ENCODE measurements at regions not wholly inside any gene's neighbourhood (a gene's known extent, or its start where the extent isn't known, plus 50 kb on each side); places are given as distances from the start of the nearest gene placed in this dataset.

GRCh38 chr3:27861046-27862036 lies 139.2 kb upstream of the EOMES start:
- Histone ChIP-seq H3K27ac (ENCODE audit: low read length) (no peak overlapping the region), H3K4me3 (ENCODE audit: low read length) (no peak overlapping the region), H3K9me3 (replicated peaks; ENCODE audit: control insufficient read depth, low read depth, low read length) (peaks cover 2% of the 10 kb centered on the region), H3K27me3 (ENCODE audit: control insufficient read depth, insufficient read depth, low read length) (no peaks in the 10 kb centered on the region), H3K36me3 (ENCODE audit: control insufficient read depth, insufficient read depth, low read length) (no peaks in the 10 kb centered on the region), H3K4me1 (ENCODE audit: control insufficient read depth, insufficient read depth, low read length) (no peaks in the 10 kb centered on the region)
- DNase-seq: no peak
- 82% methylated on average over 3 of the region's 6 CpGs for WGBS (ENCODE audit: insufficient coverage)

DNA sequence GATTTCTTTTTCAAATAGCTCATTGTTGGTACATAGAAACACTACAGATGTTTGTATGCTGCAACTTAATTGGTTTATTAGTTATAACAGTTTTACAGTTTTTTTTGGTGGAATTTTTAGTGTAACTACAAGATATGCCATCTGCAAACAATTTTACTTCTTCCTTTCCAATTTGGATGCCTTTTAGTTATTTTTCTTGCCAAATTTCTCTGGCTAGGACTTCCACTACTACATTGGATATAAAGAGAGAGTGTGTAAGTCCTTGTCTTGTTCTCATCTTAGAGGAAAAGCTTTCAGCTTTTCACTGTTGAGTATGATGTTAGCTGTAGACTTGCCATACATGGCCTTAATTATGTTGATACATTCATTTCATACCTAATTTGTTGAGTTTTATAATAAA lies 143.6 kb upstream of the EOMES start:
- DNase-seq: peak; percentile 46
- H3K4me3 ChIP-seq (ENCODE audit: low read length): no peak overlapping the region
- peaks cover 4% of the 10 kb centered on the region for H3K9me3 ChIP-seq (replicated peaks; ENCODE audit: control insufficient read depth, low read depth, low read length)
- no peaks in the 10 kb centered on the region for H3K36me3 ChIP-seq (ENCODE audit: control insufficient read depth, insufficient read depth, low read length)
- no peak overlapping the region for H3K27ac ChIP-seq (ENCODE audit: low read length)
- no peaks in the 10 kb centered on the region for H3K27me3 ChIP-seq (ENCODE audit: control insufficient read depth, insufficient read depth, low read length)
- no peaks in the 10 kb centered on the region for H3K4me1 ChIP-seq (ENCODE audit: control insufficient read depth, insufficient read depth, low read length)

DNA sequence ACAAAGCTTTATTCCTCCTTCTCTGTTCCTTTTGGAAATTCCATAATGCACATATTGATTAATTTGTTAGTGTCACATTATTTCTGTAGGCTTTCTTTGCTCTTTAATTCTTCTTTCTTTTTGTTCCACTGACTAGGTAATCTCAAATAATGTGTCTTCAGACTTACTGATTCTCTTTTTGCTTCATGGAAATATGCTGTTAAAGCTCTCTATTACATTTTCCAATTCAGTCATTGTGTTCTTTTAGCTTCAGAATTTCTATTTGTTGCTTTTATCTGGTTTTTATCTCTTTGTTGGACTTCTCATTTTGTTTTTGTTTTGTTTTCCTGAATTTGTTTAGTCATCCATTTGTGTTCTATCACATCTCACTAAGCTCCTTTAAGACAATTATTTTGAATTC lies 147.0 kb upstream of the EOMES start:
- Histone ChIP-seq H3K36me3 (ENCODE audit: control insufficient read depth, insufficient read depth, low read length) (no peaks in the 10 kb centered on the region), H3K27ac (ENCODE audit: low read length) (no peak overlapping the region), H3K4me3 (ENCODE audit: low read length) (no peak overlapping the region), H3K4me1 (ENCODE audit: control insufficient read depth, insufficient read depth, low read length) (no peaks in the 10 kb centered on the region), H3K9me3 (replicated peaks; ENCODE audit: control insufficient read depth, low read depth, low read length) (peaks cover 4% of the 10 kb centered on the region), H3K27me3 (ENCODE audit: control insufficient read depth, insufficient read depth, low read length) (no peaks in the 10 kb centered on the region)
- DNase-seq: no peak

- H3K4me1 ChIP-seq (ENCODE audit: control insufficient read depth, insufficient read depth, low read length): no peaks in the 10 kb centered on the region
- H3K4me3 ChIP-seq (ENCODE audit: low read length): no peak overlapping the region
- no peaks in the 10 kb centered on the region for H3K27me3 ChIP-seq (ENCODE audit: control insufficient read depth, insufficient read depth, low read length)
- no peaks in the 10 kb centered on the region for H3K36me3 ChIP-seq (ENCODE audit: control insufficient read depth, insufficient read depth, low read length)
- 77% methylated on average over 3 of the region's 7 CpGs for WGBS (ENCODE audit: insufficient coverage)
- no peak overlapping the region for H3K27ac ChIP-seq (ENCODE audit: low read length)
- no peak for DNase-seq
- H3K9me3 ChIP-seq (replicated peaks; ENCODE audit: control insufficient read depth, low read depth, low read length): no peaks in the 10 kb centered on the region
Observed at GRCh38 chr3:27877061-27878013, 155.2 kb upstream of the EOMES start.

DNA sequence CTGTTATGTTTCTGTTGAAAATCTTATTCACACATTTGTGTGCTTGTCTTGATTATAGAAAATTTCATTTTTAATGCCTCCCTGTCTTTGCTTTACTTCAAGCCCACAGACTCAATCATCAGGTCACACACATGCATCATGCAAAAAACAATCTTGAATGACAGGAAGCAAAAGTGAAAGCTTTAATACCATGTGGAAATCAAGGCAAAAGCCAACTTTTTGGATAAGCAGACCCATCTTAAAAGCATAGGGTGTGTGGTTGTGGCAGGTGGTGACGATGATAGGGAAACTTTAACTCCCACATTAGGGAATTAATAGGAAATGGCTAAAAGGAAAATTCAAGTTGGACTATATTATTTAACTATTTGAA lies 155.9 kb upstream of the EOMES start:
- Histone ChIP-seq H3K9me3 (replicated peaks; ENCODE audit: control insufficient read depth, low read depth, low read length) (no peaks in the 10 kb centered on the region), H3K4me3 (ENCODE audit: low read length) (no peak overlapping the region), H3K27me3 (ENCODE audit: control insufficient read depth, insufficient read depth, low read length) (no peaks in the 10 kb centered on the region), H3K27ac (ENCODE audit: low read length) (no peak overlapping the region), H3K4me1 (ENCODE audit: control insufficient read depth, insufficient read depth, low read length) (no peaks in the 10 kb centered on the region), H3K36me3 (ENCODE audit: control insufficient read depth, insufficient read depth, low read length) (no peaks in the 10 kb centered on the region)
- no peak for DNase-seq
- no CpG with 5 or more reads among the region's 1 CpG for WGBS (ENCODE audit: insufficient coverage)

DNA sequence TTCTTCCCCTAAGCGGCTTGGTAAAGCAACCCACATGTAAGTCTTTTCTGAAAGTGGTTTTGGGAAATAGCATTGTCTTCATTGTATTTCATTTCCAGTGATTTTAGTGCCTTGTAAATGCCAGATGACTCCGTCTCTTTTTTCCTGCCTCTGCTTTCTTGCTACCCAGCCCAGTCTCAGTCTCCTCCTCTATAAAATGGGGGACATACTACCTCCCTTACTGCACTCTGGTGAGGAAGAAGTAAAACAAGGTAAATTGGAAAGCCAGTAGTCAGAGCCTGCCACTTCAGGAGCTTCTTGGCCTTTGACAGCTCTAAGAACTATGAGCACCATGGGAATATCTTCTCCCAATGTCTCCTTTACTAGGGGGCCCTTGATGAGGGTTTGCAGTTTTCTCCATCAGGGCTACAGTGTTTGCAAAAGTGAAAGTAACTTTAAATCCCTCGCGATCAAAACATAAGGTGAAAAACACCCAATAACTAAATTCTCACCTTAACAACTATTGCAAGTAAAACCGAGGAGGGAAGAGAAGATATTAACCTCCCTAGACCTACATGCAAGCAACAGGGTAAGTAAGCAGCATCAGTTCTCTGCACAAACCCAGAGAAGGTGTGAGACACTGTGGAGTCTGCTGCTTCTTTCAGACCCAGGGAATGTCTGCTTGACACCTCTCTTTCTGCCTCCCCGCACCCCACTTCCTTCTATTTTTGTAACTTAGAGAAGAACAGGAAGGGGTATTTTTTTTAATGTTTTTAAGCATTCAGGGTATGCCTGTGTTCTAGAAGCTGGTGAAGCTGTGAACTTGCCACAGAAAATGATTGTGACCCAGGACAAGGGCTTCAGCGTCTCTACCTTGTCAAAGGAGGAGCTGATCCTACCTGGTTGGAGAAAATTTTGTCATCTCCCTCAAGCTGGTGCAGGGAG lies 159.1 kb upstream of the EOMES start:
- no peaks in the 10 kb centered on the region for H3K27me3 ChIP-seq (ENCODE audit: control insufficient read depth, insufficient read depth, low read length)

DNA sequence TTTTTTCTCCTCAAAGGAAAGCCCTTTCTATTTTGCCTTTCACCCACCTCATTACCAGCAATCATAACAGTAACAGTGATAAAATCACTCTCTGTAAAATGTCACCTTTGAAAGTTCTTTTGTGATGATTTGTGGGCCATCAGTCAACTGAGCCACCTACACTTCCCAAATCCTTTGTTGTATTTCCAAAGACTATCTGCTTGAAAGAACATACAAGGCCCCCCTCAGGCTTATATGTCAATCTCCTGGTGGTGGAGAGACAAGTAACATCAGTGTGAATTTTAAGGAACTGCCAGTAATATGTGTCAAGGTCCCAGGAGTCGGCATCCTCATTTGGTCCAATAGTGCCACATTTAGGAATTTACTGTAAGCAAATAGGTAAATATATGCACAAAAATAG lies 161.1 kb upstream of the EOMES start:
- no peaks in the 10 kb centered on the region for H3K9me3 ChIP-seq (replicated peaks; ENCODE audit: control insufficient read depth, low read depth, low read length)
- H3K27me3 ChIP-seq (ENCODE audit: control insufficient read depth, insufficient read depth, low read length): no peaks in the 10 kb centered on the region
- no peak overlapping the region for H3K27ac ChIP-seq (ENCODE audit: low read length)
- no peaks in the 10 kb centered on the region for H3K36me3 ChIP-seq (ENCODE audit: control insufficient read depth, insufficient read depth, low read length)
- no peaks in the 10 kb centered on the region for H3K4me1 ChIP-seq (ENCODE audit: control insufficient read depth, insufficient read depth, low read length)
- DNase-seq: no peak
- WGBS (ENCODE audit: insufficient coverage): no CpG with 5 or more reads among the region's 1 CpG
- H3K4me3 ChIP-seq (ENCODE audit: low read length): no peak overlapping the region

More for the DNA sequence above, 159.1 kb upstream of the EOMES start:
- Histone ChIP-seq H3K27ac (ENCODE audit: low read length) (no peak overlapping the region), H3K9me3 (replicated peaks; ENCODE audit: control insufficient read depth, low read depth, low read length) (no peaks in the 10 kb centered on the region), H3K4me3 (ENCODE audit: low read length) (no peak overlapping the region), H3K36me3 (ENCODE audit: control insufficient read depth, insufficient read depth, low read length) (no peaks in the 10 kb centered on the region), H3K4me1 (ENCODE audit: control insufficient read depth, insufficient read depth, low read length) (no peaks in the 10 kb centered on the region)
- no peak for DNase-seq
- WGBS (ENCODE audit: insufficient coverage): no CpG with 5 or more reads among the region's 7 CpGs

DNA sequence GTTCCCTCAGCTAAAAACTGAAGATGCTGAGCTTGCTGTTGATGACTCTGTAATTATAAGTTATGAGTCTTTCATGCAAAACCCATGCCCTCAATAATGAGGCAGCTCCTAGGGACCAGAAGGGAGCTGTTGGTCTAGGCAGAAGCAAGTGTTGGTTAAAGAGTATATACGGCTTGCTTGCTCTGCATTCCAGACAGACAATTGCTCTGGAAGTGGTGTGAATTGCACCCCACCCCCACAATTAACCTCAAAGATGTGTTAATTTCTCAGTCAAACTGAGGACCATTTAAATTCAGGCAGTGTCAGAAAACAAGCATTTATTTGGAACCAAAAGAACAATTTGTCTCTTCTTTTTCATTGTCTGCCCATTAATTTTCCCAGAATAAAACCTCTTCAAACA lies 163.5 kb upstream of the EOMES start:
- H3K4me1 ChIP-seq (ENCODE audit: control insufficient read depth, insufficient read depth, low read length): no peaks in the 10 kb centered on the region
- no peaks in the 10 kb centered on the region for H3K36me3 ChIP-seq (ENCODE audit: control insufficient read depth, insufficient read depth, low read length)
- WGBS (ENCODE audit: insufficient coverage): no CpG with 5 or more reads among the region's 1 CpG
- H3K27me3 ChIP-seq (ENCODE audit: control insufficient read depth, insufficient read depth, low read length): no peaks in the 10 kb centered on the region
- H3K9me3 ChIP-seq (replicated peaks; ENCODE audit: control insufficient read depth, low read depth, low read length): no peaks in the 10 kb centered on the region
- H3K27ac ChIP-seq (ENCODE audit: low read length): no peak overlapping the region
- no peak for DNase-seq
- H3K4me3 ChIP-seq (ENCODE audit: low read length): no peak overlapping the region

DNA sequence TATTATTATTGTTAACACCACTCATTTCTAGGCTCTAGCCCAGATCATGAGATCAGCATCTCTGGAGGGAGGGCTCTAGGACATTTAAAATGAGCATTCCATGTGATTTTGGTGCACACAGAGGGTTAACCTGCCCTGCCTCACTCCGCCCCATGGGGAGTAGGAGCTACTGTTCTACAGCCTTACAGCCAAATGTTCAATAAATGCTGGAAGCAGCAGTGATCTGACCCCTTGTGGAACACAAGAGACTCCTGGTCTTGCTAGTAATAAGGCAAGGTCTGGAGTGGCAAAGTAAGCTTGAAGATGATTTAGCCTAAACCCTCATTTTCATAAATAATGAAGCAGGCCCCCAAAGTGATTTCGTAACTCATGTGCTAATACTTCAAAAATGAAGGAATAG lies 166.4 kb upstream of the EOMES start:
- Histone ChIP-seq H3K9me3 (replicated peaks; ENCODE audit: control insufficient read depth, low read depth, low read length) (no peaks in the 10 kb centered on the region), H3K4me1 (ENCODE audit: control insufficient read depth, insufficient read depth, low read length) (no peaks in the 10 kb centered on the region), H3K27ac (ENCODE audit: low read length) (no peak overlapping the region), H3K27me3 (ENCODE audit: control insufficient read depth, insufficient read depth, low read length) (no peaks in the 10 kb centered on the region), H3K36me3 (ENCODE audit: control insufficient read depth, insufficient read depth, low read length) (no peaks in the 10 kb centered on the region), H3K4me3 (ENCODE audit: low read length) (no peak overlapping the region)
- 40% methylated on average over 1 of the region's 2 CpGs for WGBS (ENCODE audit: insufficient coverage)
- no peak for DNase-seq
